ENCODE measurements at regions not wholly inside any gene's neighbourhood (a gene's known extent, or its start where the extent isn't known, plus 50 kb on each side); places are given as distances from the start of the nearest gene placed in this dataset.

DNA sequence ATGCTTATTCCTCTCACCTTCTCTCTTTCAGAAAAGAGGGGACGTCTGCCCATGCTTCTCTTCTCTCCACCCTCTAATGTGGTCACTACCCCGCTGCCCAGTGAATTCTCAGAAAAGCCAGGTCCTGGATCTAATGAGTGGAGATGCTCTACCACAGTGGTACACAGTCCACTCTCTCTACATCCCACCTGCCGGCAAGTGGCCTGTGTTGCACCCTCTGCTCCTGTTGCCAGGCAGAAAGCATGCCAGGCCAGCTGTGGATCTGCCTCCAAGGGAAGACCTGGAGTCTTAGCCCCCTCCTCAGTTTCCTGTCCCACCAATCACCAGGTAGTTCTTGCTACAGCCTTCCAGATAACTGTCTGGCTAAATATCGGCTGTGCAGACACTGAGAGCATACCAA is 71.2 kb upstream of the SPDL1 start:
- BruUV-seq (replicated peaks): no TSS peak
- Histone ChIP-seq H3K4me3 (ENCODE audit: low read depth, low read length, poor library complexity, severe bottlenecking) (no peak overlapping the region), H3K9me3 (ENCODE audit: low read depth, low read length, poor library complexity, severe bottlenecking) (no peaks in the 10 kb centered on the region), H3K36me3 (ENCODE audit: insufficient read depth, low read length, poor library complexity, severe bottlenecking) (no peaks in the 10 kb centered on the region), H3K4me1 (ENCODE audit: insufficient read depth, low read length, poor library complexity, severe bottlenecking) (no peaks in the 10 kb centered on the region), H3K27me3 (replicated peaks; ENCODE audit: insufficient read depth, low read depth, low read length, poor library complexity) (peaks cover 6% of the 10 kb centered on the region), H3K27ac (ENCODE audit: low read depth, low read length, poor library complexity, severe bottlenecking) (no peak overlapping the region)
- TF ChIP-seq EZH2 (IDR thresholded peaks at IDR 0.05; ENCODE audit: borderline replicate concordance, low read depth, low read length, poor library complexity, severe bottlenecking) (no peak), CTCF (conservative IDR thresholded peaks at IDR 0.05; ENCODE audit: low read depth, low read length) (no peak)
- intact Hi-C loops (cut with micrococcal nuclease; ENCODE audit: unreplicated experiment): no loop called here
- CTCF ChIA-PET: no interaction called here
- POLR2A ChIA-PET (ENCODE audit: low non-redundant PET): no interaction called here
- DNase-seq (ENCODE audit: low spot score): no peak

- CTCF ChIA-PET: no interaction called here
- POLR2A ChIA-PET (ENCODE audit: low non-redundant PET): no interaction called here
- Histone ChIP-seq H3K27ac (ENCODE audit: low read depth, low read length, poor library complexity, severe bottlenecking) (no peak overlapping the region), H3K9me3 (ENCODE audit: low read depth, low read length, poor library complexity, severe bottlenecking) (no peaks in the 10 kb centered on the region), H3K4me3 (ENCODE audit: low read depth, low read length, poor library complexity, severe bottlenecking) (no peak overlapping the region), H3K27me3 (replicated peaks; ENCODE audit: insufficient read depth, low read depth, low read length, poor library complexity) (peaks cover 11% of the 10 kb centered on the region), H3K36me3 (ENCODE audit: insufficient read depth, low read length, poor library complexity, severe bottlenecking) (no peaks in the 10 kb centered on the region), H3K4me1 (ENCODE audit: insufficient read depth, low read length, poor library complexity, severe bottlenecking) (no peaks in the 10 kb centered on the region)
- TF ChIP-seq EZH2 (IDR thresholded peaks at IDR 0.05; ENCODE audit: borderline replicate concordance, low read depth, low read length, poor library complexity, severe bottlenecking) (no peak), CTCF (conservative IDR thresholded peaks at IDR 0.05; ENCODE audit: low read depth, low read length) (no peak)
- BruUV-seq (replicated peaks): no TSS peak
- DNase-seq (ENCODE audit: low spot score): no peak
- intact Hi-C loops (cut with micrococcal nuclease; ENCODE audit: unreplicated experiment): no loop called here
These were observed 71.9 kb upstream of the SPDL1 start for GRCh38 chr5:169511708-169512107.

- BruUV-seq (replicated peaks): no TSS peak
- ChIA-PET CTCF (no interaction called here), POLR2A (ENCODE audit: low non-redundant PET) (no interaction called here)
- H3K9me3 ChIP-seq (ENCODE audit: low read depth, low read length, poor library complexity, severe bottlenecking): no peaks in the 10 kb centered on the region
- intact Hi-C loops (cut with micrococcal nuclease; ENCODE audit: unreplicated experiment): no loop called here
- peaks cover 41% of the 10 kb centered on the region for H3K27me3 ChIP-seq (replicated peaks; ENCODE audit: insufficient read depth, low read depth, low read length, poor library complexity)
- no peak overlapping the region for H3K4me3 ChIP-seq (ENCODE audit: low read depth, low read length, poor library complexity, severe bottlenecking)
- no peak for TF ChIP-seq EZH2 (IDR thresholded peaks at IDR 0.05; ENCODE audit: borderline replicate concordance, low read depth, low read length, poor library complexity, severe bottlenecking)
- no peak for TF ChIP-seq CTCF (conservative IDR thresholded peaks at IDR 0.05; ENCODE audit: low read depth, low read length)
- no peak for DNase-seq (ENCODE audit: low spot score)
- no peak overlapping the region for H3K27ac ChIP-seq (ENCODE audit: low read depth, low read length, poor library complexity, severe bottlenecking)
- H3K4me1 ChIP-seq (ENCODE audit: insufficient read depth, low read length, poor library complexity, severe bottlenecking): no peaks in the 10 kb centered on the region
- H3K36me3 ChIP-seq (ENCODE audit: insufficient read depth, low read length, poor library complexity, severe bottlenecking): no peaks in the 10 kb centered on the region
These were observed 76.5 kb upstream of the SPDL1 start for GRCh38 chr5:169507051-169507450.

All from A673 (cell line).